HepG2 (cell line): ENCODE measurements at regions not wholly inside any gene's neighbourhood (a gene's known extent, or its start where the extent isn't known, plus 50 kb on each side); places are given as distances from the start of the nearest gene placed in this dataset.
A peak's percentile ranks its signal among the peaks of the same experiment; 100 is the strongest.

Source experiments
- CTCF ChIP-seq: sonication (generic); formaldehyde crosslinking; IDR thresholded peaks from 2 replicates; pipeline ENCODE4 v1.5.0; 2020; ENCODE audit warnings: mild to moderate bottlenecking, missing genetic modification reagents, moderate library complexity
- ZBTB33 ChIP-seq: sonication (generic); formaldehyde crosslinking; IDR thresholded peaks from 2 replicates; pipeline ENCODE4 v1.4.0; 2020; ENCODE audit warnings: missing genetic modification reagents
- ZSCAN30 ChIP-seq: sonication (generic); formaldehyde crosslinking; IDR thresholded peaks from 2 replicates; pipeline ENCODE4 v1.5.0; 2020; ENCODE audit warnings: mild to moderate bottlenecking, missing genetic modification reagents

- TF ChIP-seq ZBTB33 (CRISPR knock-in tag) (peak; percentile 77), CTCF (CRISPR knock-in tag) (no peak), ZSCAN30 (no peak)
Observed at GRCh38 chr10:78931321-78932053, 137.3 kb upstream of the ZMIZ1 start.
